ENCODE measurements at regions not wholly inside any gene's neighbourhood (a gene's known extent, or its start where the extent isn't known, plus 50 kb on each side); places are given as distances from the start of the nearest gene placed in this dataset.

DNA sequence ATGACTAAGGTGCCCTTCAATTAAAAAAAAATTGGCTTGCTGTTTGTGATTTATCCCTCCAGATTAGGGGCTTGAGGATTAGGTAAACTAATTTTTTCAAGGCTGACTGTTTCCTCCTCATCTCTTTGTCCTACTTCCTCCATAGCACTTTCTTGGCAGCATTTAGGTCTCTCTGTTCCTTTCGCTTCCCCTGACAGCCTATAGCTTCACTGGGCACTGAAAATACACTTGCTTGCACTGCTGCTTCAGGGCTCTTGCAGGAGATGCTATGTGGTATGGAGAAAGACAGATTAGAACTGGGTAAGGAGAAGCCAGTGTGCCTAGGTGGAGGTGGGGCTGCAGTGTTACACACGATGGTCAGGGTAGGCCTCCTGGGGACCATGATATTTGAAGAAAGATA, 112.3 kb upstream of the SFRP2 start:
- H4K8ac ChIP-seq (ENCODE audit: extremely low read depth, insufficient read depth, low read length) = no peak overlapping the region
- H2AK5ac ChIP-seq (ENCODE audit: low read depth, low read length) = no peak overlapping the region
- no peak overlapping the region for H2AFZ ChIP-seq (ENCODE audit: low read length)
- H3K27ac ChIP-seq (ENCODE audit: low read depth, low read length) = no peak overlapping the region
- H2BK15ac ChIP-seq (ENCODE audit: low read length) = no peak overlapping the region
- no peak overlapping the region for H3K4ac ChIP-seq (replicated peaks; ENCODE audit: insufficient read length, low read depth, low read length)
- no peaks in the 10 kb centered on the region for H3K9me3 ChIP-seq (ENCODE audit: insufficient read depth in 2 of 2, low read depth in 1 of 2, low read length in 1 of 2)
- peak overlapping the region; percentile 15 for H3K23ac ChIP-seq (ENCODE audit: insufficient read length)
- H3K14ac ChIP-seq (ENCODE audit: insufficient read length) = no peak overlapping the region
- H4K20me1 ChIP-seq (replicated peaks in 1 of 2; ENCODE audit: control insufficient read depth in 1 of 2, insufficient read depth in 2 of 2, low read length in 2 of 2) = no peaks in the 10 kb centered on the region
- H3K27me3 ChIP-seq (replicated peaks in 1 of 4; ENCODE audit: control insufficient read depth in 3 of 4, extremely low read depth in 1 of 4, insufficient read depth in 3 of 4, low read length in 3 of 4) = no peaks in the 10 kb centered on the region
- no peak overlapping the region for H3K4me3 ChIP-seq (ENCODE audit: extremely low read depth in 1 of 4, insufficient read depth in 2 of 4, low read depth in 3 of 4, low read length in 4 of 4)
- H3K56ac ChIP-seq (replicated peaks; ENCODE audit: insufficient read length, low read depth, low read length) = no peak overlapping the region
- FAIRE-seq (no peak), DNase-seq (ENCODE audit: low read depth in 1 of 2, low spot score in 2 of 2) (no peak)
- TF ChIP-seq EZH2 (IDR thresholded peaks at IDR 0.05; ENCODE audit: low read depth, low read length, severe bottlenecking) = no peak
- H2BK20ac ChIP-seq (ENCODE audit: low read length) = no peak overlapping the region
- 84% methylated on average over 2 of the region's 2 CpGs; no CpG with 5 or more reads in 1 of the 2 experiments for WGBS, 2 experiments (ENCODE audit: extremely low coverage in 1 of 2, insufficient coverage in 1 of 2, insufficient read length in 1 of 2, insufficient replicate concordance in 2 of 2, low coverage in 1 of 2, low lambda C conversion rate in 2 of 2, missing lambda C conversion rate in 1 of 2)
- no peaks in the 10 kb centered on the region for H3K79me1 ChIP-seq (ENCODE audit: low read depth, low read length)
- ChIA-PET POLR2A (ENCODE audit: partially characterized antibody) (no interaction called here), CTCF (ENCODE audit: partially characterized antibody) (interaction anchor here (0.7 to 1.2 kb wide), 2 partner anchors 8 to 297 kb away, joined by 3 to 4 read pairs; no protein-coding TSS in a partner anchor)
- no peaks in the 10 kb centered on the region for H3K79me2 ChIP-seq (ENCODE audit: control insufficient read depth in 1 of 2, insufficient read depth in 2 of 2, low read length in 2 of 2)
- H3K4me1 ChIP-seq (replicated peaks in 1 of 4; ENCODE audit: control insufficient read depth in 3 of 4, insufficient read depth in 4 of 4, low read length in 3 of 4) = no peaks in the 10 kb centered on the region
- no peak overlapping the region for H3K4me2 ChIP-seq (ENCODE audit: insufficient read depth in 1 of 2, low read depth in 2 of 2, low read length in 2 of 2)
- no peak overlapping the region for H2BK5ac ChIP-seq (ENCODE audit: low read depth, low read length)
- H3K23me2 ChIP-seq (ENCODE audit: low read depth, low read length) = no peaks in the 10 kb centered on the region
- no peak overlapping the region for H4K5ac ChIP-seq (ENCODE audit: insufficient read length, low read depth, low read length)
- H3K36me3 ChIP-seq (ENCODE audit: control insufficient read depth in 2 of 4, insufficient read depth in 4 of 4, low read length in 3 of 4) = no peaks in the 10 kb centered on the region
- H4K91ac ChIP-seq (replicated peaks; ENCODE audit: insufficient read length, low read length) = no peak overlapping the region
- no peak overlapping the region for H3K9ac ChIP-seq (replicated peaks in 1 of 4; ENCODE audit: extremely low read depth in 1 of 4, low read depth in 3 of 4, low read length in 3 of 4)
- no peak overlapping the region for H3K18ac ChIP-seq (ENCODE audit: extremely low read depth, low read length)
- H2BK12ac ChIP-seq (ENCODE audit: low read depth, low read length) = no peak overlapping the region
- H2BK120ac ChIP-seq (replicated peaks; ENCODE audit: low read depth, low read length) = no peak overlapping the region

Measured in H1 (cell line).